GM23338 (cell line): ENCODE measurements at regions not wholly inside any gene's neighbourhood (a gene's known extent, or its start where the extent isn't known, plus 50 kb on each side); places are given as distances from the start of the nearest gene placed in this dataset.

Source experiments
- ATAC-seq: fragments of 200-7000 bp; cut with Tn5 transposase; 3 replicates; pipeline ENCODE4 v1.9.1; 2020
- DNase-seq: peaks from one replicate; pipeline ENCODE4 v3.0.0-alpha.2; 2015; ENCODE audit warnings: low spot score
- H2AFZ ChIP-seq: fragments of 200-600 bp; sonication (generic); 2 replicates; pipeline ENCODE4 v1.8.0; 2016; ENCODE audit warnings: antibody characterized with exemption, mild to moderate bottlenecking, moderate library complexity
- H3F3A ChIP-seq: fragments of 200-600 bp; sonication (generic); replicated peaks from 2 replicates; pipeline ENCODE4 v1.8.0; 2017; ENCODE audit warnings: antibody characterized with exemption, mixed run types, low read depth
- H3K27ac ChIP-seq: fragments of 200-600 bp; sonication (generic); 2 replicates; pipeline ENCODE4 v1.6.1; 2016; ENCODE audit warnings: low read depth
- H3K27me3 ChIP-seq: fragments of 200-600 bp; sonication (generic); 2 replicates; pipeline ENCODE4 v1.8.0; 2016; ENCODE audit warnings: mild to moderate bottlenecking, mixed run types, moderate library complexity; ENCODE audit not compliant: insufficient read depth
- H3K36me3 ChIP-seq: fragments of 200-600 bp; sonication (generic); 2 replicates; pipeline ENCODE4 v1.8.0; 2016; ENCODE audit warnings: mild to moderate bottlenecking; ENCODE audit not compliant: insufficient read depth
- H3K4me1 ChIP-seq: fragments of 200-600 bp; sonication (generic); 2 replicates; pipeline ENCODE4 v1.8.0; 2016; ENCODE audit warnings: mild to moderate bottlenecking, moderate library complexity; ENCODE audit not compliant: insufficient read depth
- H3K4me2 ChIP-seq: fragments of 200-600 bp; sonication (generic); 2 replicates; pipeline ENCODE4 v1.7.1; 2017; ENCODE audit warnings: mixed run types
- H3K4me3 ChIP-seq: fragments of 200-600 bp; sonication (generic); 2 replicates; pipeline ENCODE4 v1.6.1; 2016; ENCODE audit warnings: mixed run types
- H3K79me2 ChIP-seq: fragments of 200-600 bp; sonication (generic); replicated peaks from 2 replicates; pipeline ENCODE4 v1.8.0; 2017; ENCODE audit warnings: mild to moderate bottlenecking; ENCODE audit not compliant: insufficient read depth
- H3K9me2 ChIP-seq: fragments of 200-600 bp; sonication (generic); 2 replicates; pipeline ENCODE4 v1.8.0; 2017; ENCODE audit not compliant: insufficient read depth
- H4K20me1 ChIP-seq: fragments of 200-600 bp; sonication (generic); replicated peaks from 2 replicates; pipeline ENCODE4 v1.8.0; 2017; ENCODE audit warnings: mild to moderate bottlenecking; ENCODE audit not compliant: insufficient read depth
- H3K27ac Mint-ChIP-seq: 2 replicates; pipeline ENCODE4 v1.8.0; 2020; ENCODE audit warnings: inconsistent platforms, mild to moderate bottlenecking, moderate library complexity, mixed read lengths
- H3K27me3 Mint-ChIP-seq: 3 replicates; pipeline ENCODE4 v1.8.0; 2022; ENCODE audit warnings: low read depth, mild to moderate bottlenecking, moderate library complexity, mixed read lengths, inconsistent platforms; ENCODE audit not compliant: insufficient read depth, poor library complexity
- H3K36me3 Mint-ChIP-seq: 3 replicates; pipeline ENCODE4 v1.8.0; 2021; ENCODE audit warnings: low read depth, mild to moderate bottlenecking, inconsistent platforms, moderate library complexity, mixed read lengths
- H3K4me1 Mint-ChIP-seq: 3 replicates; pipeline ENCODE4 v1.8.0; 2020; ENCODE audit warnings: mild to moderate bottlenecking, inconsistent platforms, mixed read lengths
- H3K4me3 Mint-ChIP-seq: 3 replicates; pipeline ENCODE4 v1.8.0; 2021; ENCODE audit warnings: moderate library complexity, mild to moderate bottlenecking, inconsistent platforms, mixed read lengths
- H3K9me3 Mint-ChIP-seq: 3 replicates; pipeline ENCODE4 v1.8.0; 2020; ENCODE audit warnings: moderate library complexity, mild to moderate bottlenecking, inconsistent platforms, mixed read lengths
- CREB1 ChIP-seq: fragments of 250-450 bp; sonication (Bioruptor Pico); IDR thresholded peaks from 2 replicates; pipeline ENCODE4 v1.5.0; 2020; ENCODE audit warnings: low read depth, mild to moderate bottlenecking, moderate library complexity
- EZH2 ChIP-seq: fragments of 200-600 bp; sonication (generic); IDR thresholded peaks from one replicate; pipeline ENCODE4 v1.8.0; 2017; ENCODE audit warnings: antibody characterized with exemption, mild to moderate bottlenecking, low read depth; ENCODE audit not compliant: unreplicated experiment
- EZH2phosphoT487 ChIP-seq: fragments of 200-600 bp; sonication (generic); IDR thresholded peaks from one replicate; pipeline ENCODE4 v1.8.1; 2018; ENCODE audit warnings: antibody characterized with exemption; ENCODE audit not compliant: unreplicated experiment
- NANOG ChIP-seq: IDR thresholded peaks from 2 replicates; pipeline ENCODE4 v1.6.1; 2016; ENCODE audit warnings: antibody characterized with exemption, borderline replicate concordance
- REST ChIP-seq: IDR thresholded peaks from one replicate; pipeline ENCODE4 v1.6.1; 2018; ENCODE audit warnings: antibody characterized with exemption; ENCODE audit not compliant: unreplicated experiment
- STAT1 ChIP-seq: IDR thresholded peaks from one replicate; pipeline ENCODE4 v1.6.1; 2016; ENCODE audit warnings: antibody characterized with exemption; ENCODE audit not compliant: unreplicated experiment
- ZNF462 ChIP-seq: fragments of 250-450 bp; sonication (Bioruptor Pico); IDR thresholded peaks from 2 replicates; pipeline ENCODE4 v1.5.0; 2020; ENCODE audit warnings: mild to moderate bottlenecking, moderate library complexity
- TF ChIP-seq, protein P1 (sequence below), 2 experiments: fragments of 200-600 bp in 1 of 2; sonication (generic) in 1 of 2; conservative IDR thresholded peaks; 2 replicates each; pipeline versions ENCODE4 v1.5.1 to v1.6.1; 2016 to 2017; ENCODE audit warnings: antibody characterized with exemption in 2 of 2, low read depth in 2 of 2, mild to moderate bottlenecking in 2 of 2, moderate library complexity in 1 of 2
- TF ChIP-seq, protein P2 (sequence below): IDR thresholded peaks from 2 replicates; pipeline ENCODE4 v1.6.1; 2016; ENCODE audit warnings: antibody characterized with exemption

- Histone ChIP-seq H3K27me3 (no peaks in the 10 kb centered on the region), H3K4me3 (no peak overlapping the region), H3K36me3 (peaks cover 4% of the 10 kb centered on the region), H3F3A (no peaks in the 10 kb centered on the region), H3K4me2 (no peak overlapping the region), H3K79me2 (no peaks in the 10 kb centered on the region), H3K4me1 (no peaks in the 10 kb centered on the region), H4K20me1 (no peaks in the 10 kb centered on the region), H3K9me2 (no peaks in the 10 kb centered on the region), H2AFZ (no peak overlapping the region), H3K27ac (no peak overlapping the region)
- no peak overlapping the region for H3K27ac Mint-ChIP-seq
- H3K4me1 Mint-ChIP-seq, result no peaks in the 10 kb centered on the region; the same call in 2 of the 3 replicates
- H3K9me3 Mint-ChIP-seq, result peaks cover 21% of the 10 kb centered on the region
- DNase-seq (no peak), ATAC-seq (no peak)
- peaks cover 15% of the 10 kb centered on the region for H3K36me3 Mint-ChIP-seq
- no peak for TF ChIP-seq CREB1 (CRISPR knock-in tag)
- peaks cover 2% of the 10 kb centered on the region for H3K27me3 Mint-ChIP-seq
- no peak overlapping the region for H3K4me3 Mint-ChIP-seq
Measured at GRCh38 chr16:65867276-65867960, 499.1 kb upstream of the CDH5 start.

- DNase-seq, result no peak
- Histone ChIP-seq H3K79me2 (no peaks in the 10 kb centered on the region), H3K36me3 (peaks cover 4% of the 10 kb centered on the region), H3K4me2 (no peak overlapping the region), H2AFZ (no peak overlapping the region), H3K4me1 (no peaks in the 10 kb centered on the region), H3K27ac (no peak overlapping the region), H3K27me3 (no peaks in the 10 kb centered on the region), H3F3A (no peaks in the 10 kb centered on the region), H4K20me1 (no peaks in the 10 kb centered on the region), H3K9me2 (no peaks in the 10 kb centered on the region), H3K4me3 (no peak overlapping the region)
- Mint-ChIP-seq H3K4me1 (no peaks in the 10 kb centered on the region; the same call in 2 of the 3 replicates), H3K36me3 (peaks cover 15% of the 10 kb centered on the region), H3K9me3 (peaks cover 21% of the 10 kb centered on the region), H3K27ac (no peak overlapping the region), H3K27me3 (peaks cover 2% of the 10 kb centered on the region), H3K4me3 (no peak overlapping the region)
- no peak for ATAC-seq
- TF ChIP-seq, protein P1, sequence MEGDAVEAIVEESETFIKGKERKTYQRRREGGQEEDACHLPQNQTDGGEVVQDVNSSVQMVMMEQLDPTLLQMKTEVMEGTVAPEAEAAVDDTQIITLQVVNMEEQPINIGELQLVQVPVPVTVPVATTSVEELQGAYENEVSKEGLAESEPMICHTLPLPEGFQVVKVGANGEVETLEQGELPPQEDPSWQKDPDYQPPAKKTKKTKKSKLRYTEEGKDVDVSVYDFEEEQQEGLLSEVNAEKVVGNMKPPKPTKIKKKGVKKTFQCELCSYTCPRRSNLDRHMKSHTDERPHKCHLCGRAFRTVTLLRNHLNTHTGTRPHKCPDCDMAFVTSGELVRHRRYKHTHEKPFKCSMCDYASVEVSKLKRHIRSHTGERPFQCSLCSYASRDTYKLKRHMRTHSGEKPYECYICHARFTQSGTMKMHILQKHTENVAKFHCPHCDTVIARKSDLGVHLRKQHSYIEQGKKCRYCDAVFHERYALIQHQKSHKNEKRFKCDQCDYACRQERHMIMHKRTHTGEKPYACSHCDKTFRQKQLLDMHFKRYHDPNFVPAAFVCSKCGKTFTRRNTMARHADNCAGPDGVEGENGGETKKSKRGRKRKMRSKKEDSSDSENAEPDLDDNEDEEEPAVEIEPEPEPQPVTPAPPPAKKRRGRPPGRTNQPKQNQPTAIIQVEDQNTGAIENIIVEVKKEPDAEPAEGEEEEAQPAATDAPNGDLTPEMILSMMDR (conservative IDR thresholded peaks at IDR 0.05; ENCODE audit: low read depth in 2 of 2), result no peak
- TF ChIP-seq EZH2 (no peak), REST (no peak), ZNF462 (no peak), STAT1 (no peak), NANOG (no peak), EZH2phosphoT487 (no peak)
- TF ChIP-seq, protein P2, sequence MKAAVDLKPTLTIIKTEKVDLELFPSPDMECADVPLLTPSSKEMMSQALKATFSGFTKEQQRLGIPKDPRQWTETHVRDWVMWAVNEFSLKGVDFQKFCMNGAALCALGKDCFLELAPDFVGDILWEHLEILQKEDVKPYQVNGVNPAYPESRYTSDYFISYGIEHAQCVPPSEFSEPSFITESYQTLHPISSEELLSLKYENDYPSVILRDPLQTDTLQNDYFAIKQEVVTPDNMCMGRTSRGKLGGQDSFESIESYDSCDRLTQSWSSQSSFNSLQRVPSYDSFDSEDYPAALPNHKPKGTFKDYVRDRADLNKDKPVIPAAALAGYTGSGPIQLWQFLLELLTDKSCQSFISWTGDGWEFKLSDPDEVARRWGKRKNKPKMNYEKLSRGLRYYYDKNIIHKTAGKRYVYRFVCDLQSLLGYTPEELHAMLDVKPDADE, result no peak
Measured at GRCh38 chr16:65863236-65863635, 503.3 kb upstream of the CDH5 start.
